ENCODE measurements at regions not wholly inside any gene's neighbourhood (a gene's known extent, or its start where the extent isn't known, plus 50 kb on each side); places are given as distances from the start of the nearest gene placed in this dataset.

DNA sequence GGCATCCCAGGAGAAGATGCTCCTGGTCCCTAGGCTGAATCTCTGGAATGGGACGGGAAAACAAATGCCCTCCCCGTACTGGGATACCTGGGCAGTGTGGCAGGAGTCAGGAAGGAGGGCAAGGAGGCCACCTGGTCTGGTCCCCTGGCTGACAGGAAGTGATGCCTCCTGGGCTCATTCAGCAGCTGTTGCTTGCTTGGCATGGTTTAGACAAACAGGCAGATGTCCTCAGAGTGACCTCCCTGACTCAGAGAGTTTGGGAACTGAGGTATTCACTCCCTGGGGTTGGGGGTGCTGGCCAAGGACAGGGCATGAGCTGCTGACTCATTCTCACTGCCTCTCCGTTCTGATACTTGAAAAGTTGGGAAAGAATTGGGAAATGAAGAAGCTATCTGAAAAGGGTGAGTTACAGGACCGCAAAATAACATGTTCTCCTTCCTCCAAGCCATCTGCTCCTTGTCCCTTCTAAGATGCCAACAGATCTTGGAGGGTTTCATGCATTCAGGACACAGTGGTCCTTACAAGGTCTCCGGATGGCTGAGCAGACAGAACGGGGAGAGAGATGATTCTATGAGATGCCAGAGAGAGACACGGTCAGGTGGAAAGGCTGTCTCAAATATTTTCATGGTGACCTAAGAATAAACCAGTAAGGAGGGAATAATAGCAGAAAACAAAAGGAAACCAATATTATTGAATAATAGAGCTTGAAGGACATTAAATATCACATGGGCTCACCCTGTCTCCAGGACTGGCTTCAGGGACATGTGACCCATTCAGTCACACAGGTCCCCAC lies 534.5 kb downstream of the BNC2 start:
- H3K4me3 ChIP-seq (ENCODE audit: insufficient read depth, low read depth, low read length): no peak overlapping the region
- no peak for DNase-seq
- H3K27me3 ChIP-seq (ENCODE audit: control insufficient read depth, insufficient read depth, low read length): no peaks in the 10 kb centered on the region
- H3K36me3 ChIP-seq (replicated peaks; ENCODE audit: control insufficient read depth, insufficient read depth, low read length): no peaks in the 10 kb centered on the region

DNA sequence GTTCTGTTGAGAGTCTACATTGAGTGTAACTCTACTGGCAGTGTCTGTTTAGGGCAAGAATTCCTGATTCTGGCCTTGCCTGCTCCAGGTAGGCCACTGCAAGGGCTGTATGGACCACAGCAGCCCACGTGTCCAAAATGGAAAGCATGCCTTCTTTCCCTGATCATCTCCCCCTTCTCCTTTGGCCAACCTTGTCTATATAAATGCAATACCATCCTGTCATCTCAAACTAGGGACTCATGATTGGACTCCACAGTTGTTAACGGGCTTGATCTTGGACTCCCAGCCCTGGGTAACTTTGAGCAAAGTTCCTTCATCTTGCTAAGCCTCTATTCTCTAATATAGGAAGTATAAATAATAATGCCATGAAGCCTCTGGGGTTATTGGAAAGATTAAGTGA lies 533.6 kb downstream of the BNC2 start:
- H3K4me3 ChIP-seq (ENCODE audit: insufficient read depth, low read depth, low read length): no peak overlapping the region
- no peaks in the 10 kb centered on the region for H3K36me3 ChIP-seq (replicated peaks; ENCODE audit: control insufficient read depth, insufficient read depth, low read length)
- no peak for DNase-seq
- H3K27me3 ChIP-seq (ENCODE audit: control insufficient read depth, insufficient read depth, low read length): no peaks in the 10 kb centered on the region

DNA sequence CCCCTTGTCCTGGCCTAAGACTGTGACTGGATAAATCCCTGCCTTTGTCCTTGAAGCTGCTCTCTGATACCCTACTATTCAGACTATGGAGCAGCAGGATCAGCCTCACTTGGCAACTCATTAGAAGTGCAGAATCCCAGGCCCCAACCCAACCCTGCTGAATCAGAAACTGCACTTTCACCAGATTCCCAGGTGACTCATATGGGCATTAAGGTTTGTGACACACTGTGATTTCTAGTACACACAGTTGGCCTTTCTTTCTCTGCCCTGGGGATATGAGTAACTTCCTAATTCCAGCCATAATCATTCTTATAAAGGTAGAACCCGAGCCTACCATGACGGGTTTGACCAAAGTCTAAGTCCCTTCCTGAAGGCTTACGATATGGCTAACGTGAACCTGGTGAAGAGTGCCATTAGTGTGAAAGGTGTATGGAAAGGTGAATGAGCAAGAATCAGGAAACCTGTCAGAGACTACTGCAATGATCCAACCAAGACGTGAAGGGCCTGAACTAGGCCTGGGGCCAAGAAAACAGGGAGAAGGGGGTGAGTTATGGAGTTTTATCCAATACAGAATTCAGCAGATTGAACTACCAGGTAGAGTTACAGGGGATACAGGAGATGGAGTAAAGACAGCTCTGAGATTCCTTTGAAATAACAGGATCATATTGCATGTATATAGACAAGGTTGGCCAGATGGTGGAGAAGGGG lies 533.0 kb downstream of the BNC2 start:
- Histone ChIP-seq H3K27me3 (ENCODE audit: control insufficient read depth, insufficient read depth, low read length) (no peaks in the 10 kb centered on the region), H3K4me3 (ENCODE audit: insufficient read depth, low read depth, low read length) (no peak overlapping the region), H3K36me3 (replicated peaks; ENCODE audit: control insufficient read depth, insufficient read depth, low read length) (no peaks in the 10 kb centered on the region)
- no peak for DNase-seq

DNA sequence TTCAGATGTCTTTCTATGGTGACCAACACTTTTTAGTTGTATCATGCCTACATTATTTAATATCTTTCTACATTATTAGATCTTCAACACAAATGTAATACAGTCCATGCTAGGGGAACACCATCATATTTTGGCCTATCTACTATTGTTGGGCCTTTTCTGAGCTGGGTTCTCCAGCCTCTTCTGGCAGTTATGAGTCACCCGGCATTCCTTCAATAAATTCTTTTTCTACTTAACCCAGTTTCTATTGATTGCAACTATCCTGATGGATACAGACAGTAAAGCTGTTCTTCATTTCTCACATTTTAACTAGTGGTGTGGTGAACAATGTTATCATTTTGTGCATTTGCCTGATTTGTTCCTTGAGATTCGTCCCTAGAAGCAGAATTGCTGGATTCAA lies 529.3 kb downstream of the BNC2 start:
- H3K36me3 ChIP-seq (replicated peaks; ENCODE audit: control insufficient read depth, insufficient read depth, low read length): no peaks in the 10 kb centered on the region
- no peak overlapping the region for H3K4me3 ChIP-seq (ENCODE audit: insufficient read depth, low read depth, low read length)
- no peak for DNase-seq
- H3K27me3 ChIP-seq (ENCODE audit: control insufficient read depth, insufficient read depth, low read length): no peaks in the 10 kb centered on the region

DNA sequence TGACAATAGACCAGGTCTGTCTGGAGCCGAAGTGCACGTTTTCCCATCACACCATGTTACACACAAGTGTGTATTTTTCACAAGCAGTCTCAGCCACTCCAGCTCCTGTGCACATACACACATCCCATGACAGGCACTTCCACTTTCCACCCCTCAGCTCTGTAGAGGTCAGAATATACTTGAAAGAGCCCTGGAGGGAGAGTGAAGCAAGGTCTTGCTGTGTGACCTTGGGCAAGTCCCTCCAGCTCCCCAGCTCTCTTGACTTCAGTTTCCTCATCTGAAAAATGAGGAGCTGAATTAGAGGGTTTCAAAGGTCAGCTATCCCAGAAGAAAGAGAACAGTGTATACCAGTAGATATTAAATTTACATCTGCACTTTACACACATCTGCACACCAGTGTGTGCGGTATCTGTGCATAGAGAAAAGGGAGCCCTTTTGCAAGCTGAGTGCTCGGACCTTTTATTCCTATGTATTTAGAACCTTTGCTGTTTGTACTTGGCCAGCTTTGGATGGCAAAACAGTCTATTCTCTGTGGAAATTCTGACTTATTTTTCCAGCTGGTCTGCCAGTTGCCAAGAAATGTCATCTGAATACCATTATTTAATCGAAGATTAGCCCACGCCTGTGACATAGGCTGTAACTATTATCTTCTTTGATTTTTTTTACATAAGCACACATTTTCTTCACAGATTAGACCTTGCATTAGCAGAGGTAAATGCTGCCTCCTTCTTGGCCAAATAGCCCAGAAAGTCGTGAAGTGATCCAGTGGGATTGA lies 528.0 kb downstream of the BNC2 start:
- no peak for DNase-seq
- H3K4me3 ChIP-seq (ENCODE audit: insufficient read depth, low read depth, low read length): no peak overlapping the region
- H3K36me3 ChIP-seq (replicated peaks; ENCODE audit: control insufficient read depth, insufficient read depth, low read length): no peaks in the 10 kb centered on the region
- H3K27me3 ChIP-seq (ENCODE audit: control insufficient read depth, insufficient read depth, low read length): no peaks in the 10 kb centered on the region

DNA sequence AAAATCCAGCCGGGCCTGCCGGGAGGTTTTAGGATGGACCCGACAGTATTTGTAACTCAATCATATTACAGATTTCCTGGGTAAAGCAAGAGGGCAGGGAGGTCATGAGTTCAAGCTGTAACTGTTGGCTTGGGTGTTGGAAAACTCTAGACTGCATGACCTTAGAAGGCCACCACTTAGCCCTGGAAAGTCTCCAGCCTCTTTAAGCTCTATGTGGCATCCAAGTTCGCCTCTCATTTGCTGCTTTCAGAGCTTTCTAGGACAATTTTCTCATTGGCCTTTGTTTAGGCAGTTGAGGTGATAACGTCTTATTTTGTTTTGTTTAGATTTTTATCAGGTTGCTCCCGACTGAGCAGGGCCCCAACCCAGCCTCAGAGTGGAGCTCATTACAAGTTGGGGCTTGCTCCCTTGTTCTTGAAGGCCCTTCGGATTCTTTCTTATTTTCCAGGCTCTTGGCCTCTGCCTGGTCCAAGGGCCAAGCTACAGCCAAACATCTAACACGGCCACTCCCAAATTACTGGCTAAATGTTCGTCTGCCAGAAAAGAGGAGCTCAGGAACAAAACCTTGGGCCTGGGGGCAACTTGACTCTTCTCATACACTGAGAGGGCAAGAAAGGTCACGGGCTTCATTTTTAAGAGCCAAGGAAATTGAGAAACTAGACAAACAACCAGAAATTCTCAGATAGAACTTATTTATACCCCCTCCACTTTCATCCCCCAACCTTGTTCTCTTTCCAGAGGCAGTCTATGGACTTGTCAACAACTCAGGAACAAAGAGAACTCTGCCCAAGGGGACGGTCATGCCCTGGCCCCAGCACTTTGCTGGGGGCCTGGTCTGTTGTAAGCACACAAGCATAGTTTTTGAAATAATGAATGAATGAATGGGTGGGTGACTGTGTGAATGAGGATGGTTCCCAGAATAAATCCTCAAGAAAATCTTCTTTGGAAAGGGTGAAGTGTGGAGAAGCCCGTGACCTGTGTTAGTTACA lies 526.9 kb downstream of the BNC2 start:
- Histone ChIP-seq H3K36me3 (replicated peaks; ENCODE audit: control insufficient read depth, insufficient read depth, low read length) (no peaks in the 10 kb centered on the region), H3K4me3 (ENCODE audit: insufficient read depth, low read depth, low read length) (no peak overlapping the region), H3K27me3 (ENCODE audit: control insufficient read depth, insufficient read depth, low read length) (no peaks in the 10 kb centered on the region)
- DNase-seq: no peak

DNA sequence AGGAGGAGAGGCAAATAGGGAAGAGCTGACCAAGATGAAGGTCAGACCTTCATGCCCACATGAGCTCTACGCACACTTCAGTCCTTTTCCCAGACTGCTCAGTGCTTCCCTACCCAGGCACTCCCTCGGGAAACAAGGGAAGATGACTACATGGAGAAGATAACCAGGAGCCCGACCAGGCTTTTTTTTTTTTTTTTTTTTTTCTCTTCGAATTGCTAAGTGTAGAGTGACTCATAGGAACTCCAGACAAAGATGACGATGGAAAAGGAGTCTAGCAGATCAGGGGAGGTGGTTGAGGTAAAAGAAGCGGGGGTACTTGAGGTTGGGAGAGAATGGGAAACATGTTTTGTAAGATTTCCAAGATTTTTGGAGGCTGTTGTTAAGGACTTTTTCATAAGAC lies 526.1 kb downstream of the BNC2 start:
- H3K27me3 ChIP-seq (ENCODE audit: control insufficient read depth, insufficient read depth, low read length): no peaks in the 10 kb centered on the region
- DNase-seq: no peak
- no peak overlapping the region for H3K4me3 ChIP-seq (ENCODE audit: insufficient read depth, low read depth, low read length)
- no peaks in the 10 kb centered on the region for H3K36me3 ChIP-seq (replicated peaks; ENCODE audit: control insufficient read depth, insufficient read depth, low read length)

DNA sequence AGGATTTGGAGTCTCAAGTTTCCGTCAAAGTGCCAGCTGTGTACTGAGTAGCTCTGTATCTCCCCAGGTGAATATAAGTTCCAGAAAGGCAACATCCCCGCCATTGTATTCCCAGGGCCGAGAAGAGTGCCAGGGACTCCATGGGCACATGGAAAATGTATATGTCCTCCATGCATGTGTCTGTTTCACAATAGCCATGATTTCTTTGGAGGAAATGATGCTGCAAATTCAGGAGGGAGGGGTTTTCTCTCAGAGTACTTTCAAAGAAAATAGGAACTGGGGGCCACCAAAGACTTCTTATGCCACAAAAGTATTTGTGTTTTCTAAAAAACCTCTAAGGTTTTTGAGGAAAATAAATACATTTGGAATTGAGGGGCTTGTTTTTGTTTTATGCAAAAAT lies 524.6 kb downstream of the BNC2 start:
- Histone ChIP-seq H3K27me3 (ENCODE audit: control insufficient read depth, insufficient read depth, low read length) (no peaks in the 10 kb centered on the region), H3K4me3 (ENCODE audit: insufficient read depth, low read depth, low read length) (no peak overlapping the region), H3K36me3 (replicated peaks; ENCODE audit: control insufficient read depth, insufficient read depth, low read length) (no peaks in the 10 kb centered on the region)
- no peak for DNase-seq

DNA sequence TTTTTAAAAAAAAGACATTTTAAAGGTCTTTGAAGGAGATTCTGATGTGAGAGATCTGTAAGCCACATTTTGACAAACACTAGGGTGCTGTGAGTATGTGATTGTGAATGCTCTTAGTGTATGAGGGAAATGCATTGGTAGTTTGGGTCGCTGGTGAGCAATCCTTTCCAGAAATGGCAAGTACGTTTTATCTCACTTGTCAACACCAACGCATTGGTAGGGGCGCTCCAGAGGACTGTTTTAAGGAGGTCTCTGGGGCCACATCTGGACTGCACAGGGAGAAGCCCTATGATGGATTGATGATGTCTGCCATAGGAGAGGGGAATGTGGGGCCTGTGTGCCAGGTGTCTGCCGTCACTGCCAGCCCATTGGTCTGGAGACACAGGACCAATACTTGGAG lies 522.6 kb downstream of the BNC2 start:
- H3K4me3 ChIP-seq (ENCODE audit: insufficient read depth, low read depth, low read length): no peak overlapping the region
- no peaks in the 10 kb centered on the region for H3K27me3 ChIP-seq (ENCODE audit: control insufficient read depth, insufficient read depth, low read length)
- H3K36me3 ChIP-seq (replicated peaks; ENCODE audit: control insufficient read depth, insufficient read depth, low read length): no peaks in the 10 kb centered on the region
- DNase-seq: no peak

DNA sequence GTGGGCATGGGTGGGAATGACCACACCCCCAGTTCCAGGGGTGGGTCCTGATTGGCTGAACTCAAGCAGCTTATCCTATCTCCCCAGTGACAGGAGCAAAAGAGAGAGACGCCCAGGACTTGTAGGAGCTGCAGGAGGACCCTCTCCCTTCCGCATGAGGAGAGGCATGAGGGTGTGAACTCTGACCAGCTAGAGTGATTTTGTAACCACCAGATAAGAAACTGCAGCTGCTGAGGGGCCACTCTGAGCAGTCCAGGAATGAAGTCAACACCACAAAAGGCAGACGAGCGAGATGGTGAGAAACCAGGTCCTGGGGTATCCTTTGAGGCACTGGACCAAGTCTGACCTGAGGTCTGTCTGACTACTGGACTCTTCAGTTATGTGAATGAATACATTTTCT lies 521.9 kb downstream of the BNC2 start:
- no peak for DNase-seq
- Histone ChIP-seq H3K27me3 (ENCODE audit: control insufficient read depth, insufficient read depth, low read length) (no peaks in the 10 kb centered on the region), H3K36me3 (replicated peaks; ENCODE audit: control insufficient read depth, insufficient read depth, low read length) (no peaks in the 10 kb centered on the region), H3K4me3 (ENCODE audit: insufficient read depth, low read depth, low read length) (no peak overlapping the region)

DNA sequence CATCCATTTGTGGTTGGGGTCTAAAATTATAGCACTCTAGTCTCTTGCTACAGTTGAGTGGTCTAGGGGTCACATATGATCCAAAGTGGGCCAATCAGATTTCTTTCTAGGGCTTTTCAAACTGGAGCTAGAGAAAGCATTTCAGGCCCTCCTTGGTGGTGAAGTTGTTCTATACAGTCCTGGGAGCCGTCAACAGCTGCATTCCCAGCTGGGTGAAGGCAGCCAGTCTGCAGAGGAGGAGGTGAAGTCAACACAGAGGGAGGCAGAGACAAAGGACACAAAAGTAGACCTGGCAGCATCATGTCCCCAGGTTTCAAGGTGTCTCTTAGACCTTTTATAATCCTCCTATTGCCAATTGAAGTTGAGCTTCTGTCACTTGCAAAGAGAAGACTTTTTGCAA lies 518.2 kb downstream of the BNC2 start:
- H3K36me3 ChIP-seq (replicated peaks; ENCODE audit: control insufficient read depth, insufficient read depth, low read length): no peaks in the 10 kb centered on the region
- no peak for DNase-seq
- no peaks in the 10 kb centered on the region for H3K27me3 ChIP-seq (ENCODE audit: control insufficient read depth, insufficient read depth, low read length)
- no peak overlapping the region for H3K4me3 ChIP-seq (ENCODE audit: insufficient read depth, low read depth, low read length)

DNA sequence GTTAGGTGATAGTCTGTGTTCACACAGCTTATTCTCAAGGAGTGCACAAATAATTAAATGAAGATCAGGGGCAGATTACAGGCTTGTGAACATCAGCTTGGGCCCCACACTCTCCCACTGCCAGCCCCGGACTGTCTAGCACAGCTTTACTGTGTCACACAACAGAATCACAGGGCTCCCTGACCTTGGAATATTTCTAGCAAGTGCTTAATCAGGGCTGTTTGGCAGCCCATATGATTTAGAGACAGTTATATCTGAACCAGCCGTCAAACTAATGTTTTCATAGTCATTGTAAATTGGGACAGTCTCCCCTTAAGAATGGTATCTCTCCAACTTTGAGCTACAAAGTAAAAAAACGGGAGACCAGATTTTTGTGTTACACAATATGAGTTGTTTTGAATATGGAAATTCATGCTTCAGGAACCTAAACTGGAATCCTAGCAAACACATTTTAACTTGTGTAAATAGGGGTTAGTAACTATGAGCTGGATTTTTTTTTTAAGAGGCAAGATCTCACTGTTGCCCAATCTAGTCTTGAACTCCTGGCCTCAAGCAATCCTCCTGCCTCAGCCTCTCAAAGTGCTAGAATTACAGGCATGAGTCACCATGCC lies 517.6 kb downstream of the BNC2 start:
- no peak for DNase-seq
- Histone ChIP-seq H3K27me3 (ENCODE audit: control insufficient read depth, insufficient read depth, low read length) (no peaks in the 10 kb centered on the region), H3K4me3 (ENCODE audit: insufficient read depth, low read depth, low read length) (no peak overlapping the region), H3K36me3 (replicated peaks; ENCODE audit: control insufficient read depth, insufficient read depth, low read length) (no peaks in the 10 kb centered on the region)

DNA sequence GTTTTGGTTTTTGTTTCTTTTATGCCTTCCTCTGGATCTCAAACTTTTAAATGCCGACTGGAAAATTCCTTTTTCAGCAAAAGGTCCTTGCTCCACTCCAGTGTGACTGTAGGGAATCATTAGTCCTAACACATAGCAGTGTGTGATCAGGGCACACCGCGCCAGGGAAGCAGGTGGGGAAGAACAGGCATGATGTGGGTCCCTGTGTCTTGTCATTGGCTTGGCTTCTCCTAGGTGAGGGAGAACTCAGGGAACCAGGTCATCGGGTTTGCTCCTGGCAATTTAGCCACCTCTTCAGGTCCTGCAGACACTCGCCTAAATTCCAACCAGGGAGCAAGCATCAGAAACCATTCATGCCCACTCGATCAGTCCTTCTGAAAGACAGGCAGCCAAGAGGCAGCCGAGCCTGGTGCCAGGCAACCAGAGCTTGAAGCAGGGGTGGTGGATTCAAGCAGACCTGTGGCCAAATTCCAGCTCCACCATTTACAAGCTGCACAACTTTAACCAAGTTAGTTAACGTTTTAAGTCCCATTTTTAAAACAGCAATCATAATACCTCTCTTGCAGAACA lies 514.2 kb downstream of the BNC2 start:
- H3K27me3 ChIP-seq (ENCODE audit: control insufficient read depth, insufficient read depth, low read length): no peaks in the 10 kb centered on the region
- H3K4me3 ChIP-seq (ENCODE audit: insufficient read depth, low read depth, low read length): no peak overlapping the region
- H3K36me3 ChIP-seq (replicated peaks; ENCODE audit: control insufficient read depth, insufficient read depth, low read length): no peaks in the 10 kb centered on the region
- DNase-seq: no peak
